C1 segment of cervical spinal cord (tissue), 14 donors: ENCODE measurements at regions not wholly inside any gene's neighbourhood (a gene's known extent, or its start where the extent isn't known, plus 50 kb on each side); places are given as distances from the start of the nearest gene placed in this dataset.

Experiments used
- DNase-seq, 14 donors: peaks; one replicate each; lab custom pipeline; 2025; lab: John Stamatoyannopoulos, UW

- DNase-seq = no peak
Observed at GRCh38 chr5:1706428-1706827, 93.2 kb downstream of the MRPL36 start.

- DNase-seq = no peak
Observed at GRCh38 chr5:1706021-1706420, 93.6 kb downstream of the MRPL36 start.

- no peak for DNase-seq
Observed at GRCh38 chr5:1704676-1705075, 95.0 kb downstream of the MRPL36 start.

GRCh38 chr5:1704266-1704665 lies 95.4 kb downstream of the MRPL36 start:
- DNase-seq = no peak

- no peak for DNase-seq
Observed at GRCh38 chr5:1703352-1704050, 96.1 kb downstream of the MRPL36 start.

GRCh38 chr5:1702318-1702717 lies 97.3 kb downstream of the MRPL36 start:
- no peak for DNase-seq

- no peak for DNase-seq
Observed at GRCh38 chr5:1701884-1702283, 97.8 kb downstream of the MRPL36 start.

- no peak for DNase-seq
Observed at GRCh38 chr5:1701216-1701864, 98.3 kb downstream of the MRPL36 start.

- DNase-seq = no peak
Observed at GRCh38 chr5:1699394-1699793, 100.2 kb downstream of the MRPL36 start.

GRCh38 chr5:1698589-1699316 lies 100.9 kb downstream of the MRPL36 start:
- DNase-seq = no peak

GRCh38 chr5:1692381-1692780 lies 107.3 kb downstream of the MRPL36 start:
- DNase-seq = no peak

GRCh38 chr5:1687301-1687970 lies 112.2 kb downstream of the MRPL36 start:
- no peak for DNase-seq

GRCh38 chr5:1686016-1686802 lies 113.4 kb downstream of the MRPL36 start:
- DNase-seq = no peak

GRCh38 chr5:1685066-1685465 lies 114.6 kb downstream of the MRPL36 start:
- no peak for DNase-seq

- DNase-seq = no peak
Observed at GRCh38 chr5:1681955-1682354, 117.7 kb downstream of the MRPL36 start.

- no peak for DNase-seq
Observed at GRCh38 chr5:1673042-1673677, 126.5 kb downstream of the MRPL36 start.

- no peak for DNase-seq
Observed at GRCh38 chr5:1672396-1672795, 127.2 kb downstream of the MRPL36 start.

- DNase-seq = no peak
Observed at GRCh38 chr5:1671351-1671750, 128.3 kb downstream of the MRPL36 start.

GRCh38 chr5:1670351-1670750 lies 129.3 kb downstream of the MRPL36 start:
- no peak for DNase-seq

- no peak for DNase-seq
Observed at GRCh38 chr5:1669276-1670155, 130.1 kb downstream of the MRPL36 start.
